EH (cell line): ENCODE measurements at regions not wholly inside any gene's neighbourhood (a gene's known extent, or its start where the extent isn't known, plus 50 kb on each side); places are given as distances from the start of the nearest gene placed in this dataset.
A peak's percentile ranks its signal among the peaks of the same experiment; 100 is the strongest.
"Not testable (repeated sequence)": the region's sequence is repeated elsewhere in the genome, so short reads cannot be mapped to it uniquely, and the experiment has no call there.

ENCODE experiments used
- DNase-seq: peaks from one replicate; pipeline ENCODE4 v3.0.0-alpha.2; 2015; ENCODE audit warnings: low read depth

DNA sequence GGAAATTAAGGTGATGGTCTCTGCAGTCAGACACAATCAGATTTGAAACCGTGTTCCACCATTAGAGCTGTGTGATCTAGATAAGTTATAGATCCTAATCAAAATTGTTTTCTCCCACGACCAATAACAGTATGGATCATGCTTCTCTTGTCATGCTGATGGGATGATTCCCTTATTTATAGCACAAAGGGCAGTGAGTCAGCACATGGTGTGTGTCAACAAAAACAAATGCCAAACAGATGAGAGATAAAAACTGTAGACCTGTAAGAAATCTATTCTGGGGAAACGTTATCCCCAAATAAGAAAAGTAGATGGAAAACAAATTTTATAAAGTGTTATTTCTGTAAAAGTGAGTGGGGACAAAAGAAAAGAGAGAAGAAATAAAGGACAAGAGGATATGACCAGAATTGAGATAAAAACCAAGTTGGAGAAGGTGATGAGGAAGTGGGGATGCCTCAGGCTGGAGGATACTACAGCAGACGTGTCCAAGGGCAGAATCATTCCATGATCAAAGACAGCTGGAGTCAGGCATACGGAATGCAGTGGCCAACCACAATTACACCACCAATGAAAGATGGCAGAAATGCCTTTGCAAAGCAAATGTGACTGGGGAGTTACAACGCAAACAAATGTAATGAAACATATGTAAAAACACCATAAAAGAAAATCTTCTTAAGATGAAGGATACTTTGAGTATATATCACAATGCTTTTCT lies 377.8 kb upstream of the PRKX start:
- no peak for DNase-seq

DNA sequence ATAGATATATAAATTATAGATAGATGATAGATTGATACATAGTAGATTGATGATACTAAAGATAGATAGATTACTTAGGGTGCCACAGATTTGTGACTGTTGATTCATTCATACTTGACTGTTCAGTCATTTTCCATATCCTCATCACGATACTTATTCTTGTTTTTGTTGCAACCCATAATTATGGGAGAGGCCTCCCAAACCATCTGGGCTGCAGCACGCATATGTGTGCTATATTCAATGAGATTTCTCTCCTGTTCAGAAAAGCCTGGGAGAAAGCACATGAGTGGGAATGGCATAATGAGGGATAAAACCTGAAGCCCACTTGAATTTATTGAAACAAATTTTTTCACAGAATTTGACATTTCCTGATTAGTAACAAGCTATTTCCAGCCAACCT lies 346.4 kb upstream of the PRKX start:
- no peak for DNase-seq

DNA sequence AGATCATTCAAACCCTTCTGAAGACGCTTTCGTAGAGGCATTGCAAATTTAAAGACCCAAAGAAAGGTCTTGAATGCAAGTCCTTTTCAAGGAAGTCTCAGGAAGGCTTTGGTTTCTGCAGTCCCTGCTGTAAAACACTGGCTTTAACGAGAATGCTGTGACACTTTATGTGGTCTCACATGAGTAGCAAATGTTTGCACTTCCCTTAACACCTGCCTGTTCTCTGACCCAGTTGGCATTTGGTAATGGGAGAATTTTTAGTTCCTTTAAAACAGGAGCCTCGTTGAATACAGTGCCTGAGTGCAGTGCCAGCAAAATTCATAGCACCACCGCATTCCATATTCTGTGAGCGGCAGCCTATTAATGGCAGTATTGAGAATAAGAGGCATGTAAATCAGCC lies 330.5 kb upstream of the PRKX start:
- no peak for DNase-seq

DNA sequence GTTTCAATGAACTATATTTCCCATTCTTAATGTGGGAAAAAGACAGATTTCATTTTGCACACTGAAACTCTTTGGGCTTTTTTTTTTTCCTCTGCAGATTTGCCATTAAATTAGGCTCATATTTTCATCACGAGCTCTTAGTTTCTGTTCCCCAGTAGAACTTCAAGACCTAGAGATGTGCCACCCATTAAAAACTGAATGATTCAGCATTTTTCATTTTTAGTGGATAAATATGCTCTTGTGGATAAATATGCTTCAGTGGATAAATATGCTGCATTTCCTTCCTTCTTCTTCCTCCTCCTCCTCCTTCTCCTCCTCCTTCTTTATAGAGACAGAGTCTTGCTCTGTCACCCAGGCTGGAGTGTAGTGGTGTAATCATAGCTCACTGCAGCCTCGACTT lies 322.4 kb upstream of the PRKX start:
- DNase-seq: no peak

DNA sequence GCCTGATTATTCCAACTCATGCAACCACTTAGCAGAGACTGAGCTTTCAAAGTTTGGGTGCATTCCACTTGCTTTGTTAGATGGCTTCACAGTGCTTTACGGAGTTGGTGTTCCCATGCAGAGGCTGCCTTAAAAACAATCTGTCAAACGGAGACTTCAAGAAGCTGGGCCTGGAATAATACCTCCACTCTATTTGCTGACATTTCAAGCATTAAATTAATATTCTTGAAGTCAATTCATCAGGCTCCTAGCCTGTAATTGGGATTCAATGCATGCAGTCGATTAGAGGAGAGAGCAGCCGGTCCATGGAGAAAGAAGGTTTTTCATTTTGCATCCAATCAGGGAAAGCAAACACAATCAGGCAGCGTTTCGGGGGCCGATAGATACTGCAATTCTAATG lies 314.7 kb upstream of the PRKX start:
- DNase-seq: no peak

DNA sequence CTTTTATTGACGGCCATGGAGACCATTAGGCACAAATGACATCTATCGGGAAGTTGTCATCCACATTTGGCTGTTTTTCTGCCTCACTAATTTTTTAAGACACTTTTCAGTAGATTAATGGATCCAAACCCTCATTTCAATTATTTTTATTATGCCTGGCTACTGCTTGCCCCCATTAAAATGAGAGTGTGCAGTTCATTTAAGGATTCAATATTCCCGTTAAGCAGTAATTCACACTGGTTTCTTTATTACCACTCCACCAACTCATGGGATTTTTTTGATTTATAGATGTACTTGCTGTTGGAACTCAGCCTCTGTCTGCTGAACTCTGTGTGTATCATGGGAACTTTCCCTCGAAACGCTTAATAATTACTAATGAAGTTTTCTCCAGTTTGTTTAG lies 291.8 kb upstream of the PRKX start:
- DNase-seq: no peak

DNA sequence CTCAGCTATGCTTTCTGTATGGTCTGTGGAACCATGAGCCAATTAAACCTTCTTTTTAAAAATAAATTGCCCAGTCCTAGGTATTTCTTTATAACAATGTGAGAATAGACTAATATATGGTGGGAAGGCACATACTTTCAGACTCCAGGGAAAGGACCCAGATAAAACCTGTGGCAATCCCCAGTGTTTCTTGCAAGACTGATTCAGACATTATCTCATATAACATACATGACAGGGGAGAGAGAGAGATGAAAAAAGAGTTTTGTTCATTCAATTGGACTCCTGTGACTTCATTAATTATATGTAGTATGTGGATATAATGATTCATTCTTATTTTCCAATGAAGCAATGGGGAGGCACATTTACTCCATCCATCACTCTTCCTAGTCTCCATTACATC lies 291.4 kb upstream of the PRKX start:
- no peak for DNase-seq

DNA sequence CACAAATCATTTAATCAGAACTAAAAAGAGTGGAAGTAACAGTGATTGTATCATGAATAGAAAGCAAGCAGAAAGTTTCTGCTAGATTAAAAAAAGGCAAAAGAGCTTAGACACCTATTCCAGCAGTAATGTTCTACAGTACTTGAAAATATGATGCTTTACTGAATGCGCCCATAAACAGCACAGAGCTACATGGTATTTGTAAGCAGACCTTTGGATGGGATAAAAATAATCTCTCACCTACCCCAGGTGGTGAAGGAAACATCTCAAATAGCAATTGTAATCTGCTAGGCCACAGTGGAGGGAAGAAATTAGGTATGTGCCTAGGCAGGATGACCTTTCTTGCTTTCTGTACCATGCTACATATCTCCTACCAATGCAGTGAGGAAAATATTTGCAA lies 280.9 kb upstream of the PRKX start:
- DNase-seq: no peak

DNA sequence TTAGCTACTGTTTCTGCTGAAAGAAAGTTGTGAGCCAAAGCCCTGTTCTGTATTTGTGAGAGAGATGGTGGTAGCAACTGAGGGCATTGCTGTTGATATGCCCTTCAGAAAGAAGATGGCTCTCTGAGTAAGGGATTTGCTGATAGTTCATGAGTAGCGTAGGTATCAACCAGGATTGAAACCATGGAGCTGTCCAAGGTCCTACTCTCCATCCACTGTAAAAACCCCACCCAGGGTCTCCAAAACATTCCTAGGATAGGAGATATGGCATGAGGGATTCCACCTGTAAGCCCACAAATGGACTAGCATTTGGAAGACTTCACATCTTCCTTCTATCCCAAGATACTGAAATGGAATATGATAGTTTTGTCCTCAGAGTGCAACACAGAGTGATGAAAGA lies 277.1 kb upstream of the PRKX start:
- no peak for DNase-seq

DNA sequence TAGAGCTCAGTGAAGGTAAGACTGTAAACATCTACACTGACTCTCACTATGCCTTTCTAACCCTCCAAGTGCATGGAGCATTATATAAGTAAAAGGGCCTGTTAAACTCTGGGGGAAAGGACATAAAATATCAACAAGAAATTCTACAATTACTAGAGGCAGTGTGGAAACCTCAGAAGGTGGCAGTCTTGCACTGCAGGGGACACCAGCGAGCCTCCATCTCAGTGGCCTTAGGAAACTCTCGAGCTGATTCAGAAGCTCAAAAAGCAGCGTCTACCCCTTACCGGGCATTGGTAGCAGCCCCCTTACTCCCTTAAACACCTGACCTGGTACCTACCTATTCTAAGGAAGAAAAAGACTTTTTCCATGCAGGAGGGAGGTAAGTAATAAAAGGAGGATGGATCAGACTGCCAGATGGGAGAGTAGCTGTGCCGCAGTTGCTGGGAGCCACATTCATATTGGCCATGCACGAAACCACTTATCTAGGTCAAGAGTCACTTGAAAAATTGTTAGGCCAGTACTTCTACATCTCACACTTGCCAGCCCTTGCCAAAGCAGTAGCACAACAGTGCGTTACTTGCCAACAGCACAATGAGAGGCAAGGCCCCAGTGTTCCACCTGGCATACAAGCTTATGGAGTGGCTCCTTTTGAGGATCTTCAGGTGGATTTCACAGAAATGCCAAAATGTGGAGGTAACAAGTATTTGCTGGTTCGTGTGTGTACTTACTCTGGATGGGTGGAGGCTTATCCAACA lies 258.8 kb upstream of the PRKX start:
- DNase-seq: not testable (repeated sequence)

DNA sequence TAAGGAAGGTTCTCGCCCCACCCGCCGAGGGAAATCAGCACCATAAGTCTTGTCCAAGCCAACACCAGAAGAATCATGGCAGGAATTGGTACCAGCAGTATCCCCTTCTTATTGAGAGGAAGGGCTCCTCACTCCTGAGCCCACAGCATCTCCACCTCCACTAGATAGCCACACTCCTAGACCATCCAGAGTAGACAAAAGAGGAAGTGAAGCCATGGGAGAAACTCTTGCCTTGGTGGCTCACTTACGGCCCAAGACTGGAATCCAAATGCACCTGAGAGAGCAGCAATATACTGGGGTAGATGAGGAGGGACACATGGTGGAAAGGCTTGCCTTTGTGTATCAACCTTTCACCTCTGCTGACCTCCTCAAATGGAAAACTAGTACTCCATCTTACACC lies 255.3 kb upstream of the PRKX start:
- no peak for DNase-seq

DNA sequence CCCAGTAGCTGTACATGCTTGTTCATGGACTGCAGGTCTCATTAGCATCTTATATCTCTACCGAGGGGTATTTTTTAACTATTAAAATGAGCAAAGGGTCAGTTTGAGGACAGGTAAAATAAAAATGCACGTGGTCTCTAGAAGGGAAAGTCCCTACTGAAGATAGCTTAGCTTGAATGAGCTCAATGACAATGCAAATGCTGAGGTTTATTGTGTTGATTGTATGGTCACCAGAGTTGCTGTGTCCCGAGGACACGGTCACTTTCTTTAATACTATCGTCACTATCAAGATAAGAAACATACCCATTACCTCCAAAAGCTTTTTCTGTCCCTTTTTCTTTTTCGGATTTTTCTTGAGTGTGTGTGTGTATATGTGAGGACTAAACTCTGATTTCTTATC lies 250.5 kb upstream of the PRKX start:
- no peak for DNase-seq

DNA sequence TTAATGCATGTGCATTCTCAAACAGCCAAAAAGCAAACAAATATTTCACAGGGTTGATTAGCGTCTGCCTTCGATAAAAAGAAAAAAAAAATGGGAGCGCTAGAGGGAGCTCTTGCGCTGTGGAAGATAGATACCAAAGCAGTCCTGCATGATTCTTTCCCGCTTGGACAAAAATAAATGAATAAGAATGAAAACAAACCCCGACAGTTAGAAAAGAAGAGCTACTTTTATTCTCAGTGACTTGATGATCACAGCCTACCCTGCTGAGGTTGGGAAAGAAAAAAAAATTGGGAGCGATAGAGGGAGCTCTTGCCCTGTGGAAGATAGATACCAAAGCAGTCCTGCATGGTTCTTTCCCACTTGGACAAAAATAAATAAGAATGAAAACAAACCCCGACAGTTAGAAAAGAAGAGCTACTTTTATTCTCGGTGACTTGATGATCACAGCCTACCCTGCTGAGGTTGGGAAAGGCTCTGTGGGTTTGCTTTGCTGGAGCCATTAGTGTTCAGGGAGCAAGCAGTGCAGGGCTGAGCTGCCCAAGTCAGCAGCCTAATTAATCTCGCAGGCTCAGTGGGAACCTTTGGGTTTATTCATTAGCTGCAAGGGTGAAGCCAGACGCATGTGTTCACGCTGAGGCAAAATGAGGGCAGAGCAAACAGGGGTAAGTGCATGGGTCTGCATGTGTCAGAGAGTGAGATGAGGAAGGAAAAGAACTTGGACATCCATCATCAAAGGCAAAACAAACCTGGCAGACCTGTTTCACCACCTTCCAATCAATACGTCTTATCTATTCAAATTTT lies 249.3 kb upstream of the PRKX start:
- DNase-seq: peak; percentile 19

DNA sequence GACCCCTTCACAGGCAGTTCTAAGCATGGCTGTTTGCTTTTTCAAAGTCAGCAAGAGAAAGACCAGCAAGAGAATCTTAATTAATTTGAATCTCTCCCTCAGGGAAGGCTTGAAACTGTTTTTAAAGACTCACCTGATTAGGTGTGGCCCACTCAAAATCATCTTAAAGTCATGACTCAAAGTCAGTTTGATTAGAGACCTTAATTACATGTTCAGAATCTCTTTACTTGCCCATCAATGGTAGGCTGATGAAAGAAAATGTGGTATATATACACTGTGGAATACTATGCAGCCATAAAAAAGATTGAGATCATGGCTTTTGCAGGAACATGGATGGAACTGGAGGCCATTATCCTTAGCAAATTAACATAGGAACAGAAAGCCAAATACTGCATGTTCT lies 247.5 kb upstream of the PRKX start:
- no peak for DNase-seq

DNA sequence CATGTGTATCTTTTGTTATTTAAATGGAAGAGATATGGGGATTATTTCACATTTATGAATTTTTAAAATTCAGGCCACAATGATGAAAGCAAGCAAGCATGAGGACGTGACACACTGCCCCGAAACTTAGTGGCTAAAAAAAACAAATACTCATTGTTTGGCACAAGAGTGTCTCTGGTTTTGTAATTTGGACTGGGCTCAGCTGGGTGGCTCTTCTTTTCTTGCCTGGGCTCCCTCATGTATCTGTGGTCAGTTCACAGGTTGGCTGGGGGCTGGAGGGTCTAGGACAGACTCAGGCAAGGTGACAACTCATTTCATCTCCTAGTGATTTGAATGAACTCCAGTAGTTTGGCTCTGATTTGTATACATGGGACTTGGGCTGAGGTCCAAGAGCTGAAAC lies 238.4 kb upstream of the PRKX start:
- DNase-seq: no peak

DNA sequence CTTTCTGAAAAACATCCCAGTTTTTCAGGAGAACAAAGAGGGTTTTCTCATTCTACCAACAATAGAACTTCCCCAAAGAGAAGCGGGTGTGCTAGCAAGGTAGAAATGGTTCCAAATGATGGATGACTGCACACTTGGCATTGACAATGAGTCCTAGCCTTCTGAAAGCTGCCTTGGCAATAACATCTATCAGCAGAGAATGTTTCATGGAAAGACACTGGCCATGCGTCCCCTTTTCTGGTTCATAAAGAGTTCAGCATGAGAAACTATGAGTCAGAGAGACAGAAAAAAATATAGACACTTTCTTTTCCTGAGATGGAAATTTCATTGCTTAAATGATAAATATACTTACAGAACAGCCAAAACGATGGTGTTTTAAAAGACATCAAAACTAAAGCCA lies 236.9 kb upstream of the PRKX start:
- DNase-seq: no peak

DNA sequence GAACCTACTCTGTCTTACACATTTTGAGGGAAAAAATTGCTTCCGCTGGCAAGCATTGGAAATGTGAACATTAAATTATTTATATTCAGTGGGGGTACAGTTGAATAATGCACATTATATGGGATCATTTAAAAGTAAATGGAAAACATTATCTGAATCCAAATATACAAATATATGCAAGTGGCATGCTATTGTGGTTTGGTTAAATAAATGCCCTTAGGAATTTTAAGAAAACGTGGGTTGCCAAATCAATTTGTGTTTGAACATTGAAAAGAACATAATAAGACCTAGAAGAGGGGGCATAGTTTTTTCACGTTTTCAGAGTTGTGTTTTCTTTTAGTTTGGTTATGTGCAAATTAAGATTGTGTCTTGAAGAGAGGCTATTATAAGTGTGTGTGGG lies 230.5 kb upstream of the PRKX start:
- DNase-seq: no peak

DNA sequence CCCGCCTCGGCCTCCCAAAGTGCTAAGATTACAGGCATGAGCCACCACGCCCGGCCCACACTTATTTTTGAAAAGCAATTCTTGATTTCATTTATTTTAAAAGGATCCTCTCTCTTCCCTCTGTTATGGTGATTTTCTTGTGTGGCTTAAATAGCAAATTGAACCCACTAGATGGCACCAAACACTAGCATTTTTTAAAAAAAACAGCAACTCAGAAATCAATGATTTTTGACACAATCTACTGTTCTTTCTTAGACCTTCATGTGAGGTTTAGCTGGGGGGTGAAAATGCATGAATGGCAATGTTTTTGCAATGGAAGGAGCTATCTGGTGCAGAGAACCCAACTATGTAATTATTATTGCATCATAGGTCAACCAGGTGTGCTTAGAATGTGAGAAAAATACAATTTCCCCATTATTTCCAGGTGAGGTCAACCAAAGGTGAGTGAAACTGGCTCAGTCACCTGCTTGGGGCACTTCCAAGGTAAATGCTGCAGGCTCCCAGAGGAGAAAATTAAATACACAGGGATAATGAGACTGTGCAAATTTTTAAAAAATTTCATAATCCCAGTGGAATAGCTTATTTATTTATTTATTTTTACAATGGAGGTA lies 226.7 kb upstream of the PRKX start:
- peak; percentile 6 for DNase-seq

DNA sequence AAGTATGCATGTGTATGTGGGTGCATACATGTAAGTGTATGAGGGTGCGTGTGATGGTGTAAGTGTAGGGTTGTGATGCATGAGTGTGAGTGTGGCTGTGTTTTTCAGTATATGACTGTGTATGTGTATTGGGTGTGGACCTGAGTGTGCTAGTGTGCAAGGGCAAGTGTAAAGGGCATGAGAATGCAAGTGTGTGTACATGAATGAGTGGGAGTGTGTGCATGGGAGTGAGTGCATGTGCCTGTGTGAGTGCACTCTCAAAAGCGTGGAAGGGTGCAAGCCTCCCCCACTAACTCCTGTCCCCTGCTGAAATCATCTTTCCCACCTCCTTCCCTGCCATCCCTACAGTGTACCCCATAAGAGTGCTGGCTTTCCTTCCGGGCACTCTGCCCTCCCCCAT lies 225.1 kb upstream of the PRKX start:
- no peak for DNase-seq

DNA sequence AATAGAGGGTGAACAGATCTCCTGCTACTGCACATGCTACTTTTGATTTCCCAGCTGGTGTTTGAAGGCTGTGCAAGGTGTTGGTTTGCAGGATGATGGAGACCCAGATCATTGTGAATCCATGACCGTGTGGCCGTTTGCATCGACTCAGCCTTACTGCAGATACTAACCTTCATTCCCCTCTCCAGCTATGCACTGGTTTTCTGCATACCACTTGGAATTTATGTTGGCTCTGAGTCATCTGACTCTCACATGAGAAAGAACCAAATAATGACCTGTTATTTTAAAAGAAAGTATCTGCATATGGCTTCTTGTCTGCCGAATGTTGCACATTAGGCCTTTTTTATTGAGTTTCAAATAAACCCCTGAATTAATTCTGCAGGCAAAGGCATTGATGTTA lies 221.7 kb upstream of the PRKX start:
- not testable (repeated sequence) for DNase-seq

DNA sequence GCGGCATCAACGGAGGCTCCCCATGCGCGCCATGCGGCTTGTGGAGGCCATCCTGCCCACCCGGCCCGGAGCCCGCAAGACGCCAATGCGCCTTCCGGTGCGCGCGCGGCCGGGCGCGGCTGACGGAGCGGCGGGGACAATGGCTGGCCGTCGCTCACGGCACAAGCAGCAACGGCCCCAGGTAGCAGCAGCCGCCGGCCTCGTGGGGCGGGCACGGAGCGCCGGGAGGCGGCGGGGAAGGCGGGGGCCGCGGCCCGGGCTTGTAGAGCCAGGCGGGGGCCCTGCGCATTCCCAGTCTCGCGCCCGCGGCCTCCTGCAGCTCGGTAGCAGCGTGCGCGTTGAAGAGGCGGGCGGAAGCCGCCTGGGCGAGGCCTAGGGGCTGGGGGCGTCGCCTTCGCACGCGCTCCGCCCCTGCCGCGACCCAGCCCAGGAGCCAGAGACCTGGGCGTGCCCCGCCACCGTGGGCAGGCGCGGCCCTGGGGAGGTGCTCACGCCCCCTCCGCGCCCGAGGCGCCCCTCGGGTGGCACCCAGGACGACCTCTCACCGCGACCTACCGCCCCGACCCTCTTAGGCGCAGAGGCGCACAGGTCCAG lies 207.1 kb upstream of the PRKX start:
- DNase-seq: not testable (repeated sequence)
